MV-4-11 (cell line): ENCODE measurements at regions not wholly inside any gene's neighbourhood (a gene's known extent, or its start where the extent isn't known, plus 50 kb on each side); places are given as distances from the start of the nearest gene placed in this dataset.

Source experiments
- DNase-seq: peaks from one replicate; lab custom pipeline; 2025; lab: John Stamatoyannopoulos, UW

DNA sequence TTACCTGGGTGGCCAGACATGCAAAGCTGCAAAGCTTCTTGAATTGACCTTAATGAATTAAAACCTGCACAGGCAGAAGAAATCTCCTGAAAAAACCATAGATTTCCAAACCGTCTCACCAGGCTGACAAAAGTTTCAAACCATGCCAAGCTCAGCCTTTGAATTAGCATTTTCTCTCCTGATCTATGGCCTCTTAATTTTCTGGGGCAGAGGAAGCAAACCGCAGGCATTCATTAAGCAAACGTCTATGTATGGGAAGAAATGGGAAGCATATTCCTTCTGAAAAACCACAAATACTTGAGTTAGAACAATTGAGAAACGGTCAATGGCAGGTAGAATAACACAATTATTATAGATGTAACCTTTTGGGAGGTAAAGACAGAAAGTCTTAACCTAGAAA, 500.2 kb upstream of the NR2F2 start:
- DNase-seq = no peak

DNA sequence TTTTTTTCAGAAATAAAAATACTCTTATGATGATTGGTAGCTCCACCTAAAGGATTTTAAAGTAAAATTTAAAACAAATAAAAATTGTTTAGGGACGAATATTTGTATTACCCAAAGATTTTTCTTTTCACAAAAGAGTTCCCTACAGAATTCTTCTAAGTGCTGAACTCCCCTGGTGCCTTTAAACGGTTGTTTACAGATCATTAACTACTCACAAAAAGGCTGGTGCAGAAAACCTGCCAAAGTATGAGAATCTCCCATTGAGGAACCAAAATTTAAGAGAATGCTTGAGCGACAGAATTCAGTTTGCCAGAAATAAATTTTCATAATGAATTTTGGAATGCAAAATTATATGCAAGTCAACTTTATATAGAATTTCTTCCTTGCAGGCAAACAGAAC, 497.8 kb upstream of the NR2F2 start:
- no peak for DNase-seq

DNA sequence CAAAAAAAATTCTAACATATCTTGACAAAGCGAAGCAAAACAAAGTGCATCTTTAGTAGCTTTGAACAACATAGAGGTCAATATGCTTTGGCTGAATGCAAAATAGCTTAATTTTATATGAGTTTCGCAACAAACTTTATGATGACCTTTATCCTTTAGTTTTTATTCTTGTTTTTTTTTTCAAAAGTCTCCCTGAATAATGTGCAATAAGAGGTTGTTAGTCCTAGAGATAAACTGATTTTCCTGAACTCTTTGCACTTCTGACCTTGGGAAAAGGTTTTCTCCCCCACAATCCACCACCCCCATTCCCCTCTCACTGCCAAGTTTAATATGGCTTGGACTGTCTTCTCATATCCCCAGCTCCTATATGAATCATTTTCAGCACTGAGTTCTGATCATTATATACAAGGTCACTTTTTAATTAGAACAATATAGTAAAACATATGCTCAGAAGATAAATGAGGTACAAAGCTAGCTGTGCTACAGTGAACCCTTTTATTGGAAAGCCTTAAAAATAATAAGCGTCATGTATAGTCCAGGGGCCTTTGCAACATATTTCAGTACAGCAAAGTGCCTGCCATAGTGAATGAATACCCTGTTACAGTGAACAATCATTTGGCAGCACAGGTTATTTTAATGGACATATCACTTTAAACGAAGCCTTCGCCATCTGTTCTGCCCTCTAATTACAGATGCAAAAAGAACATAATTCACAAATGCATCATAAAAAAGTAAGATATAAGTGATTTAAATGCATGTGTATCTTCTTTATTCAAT, 496.3 kb upstream of the NR2F2 start:
- no peak for DNase-seq

DNA sequence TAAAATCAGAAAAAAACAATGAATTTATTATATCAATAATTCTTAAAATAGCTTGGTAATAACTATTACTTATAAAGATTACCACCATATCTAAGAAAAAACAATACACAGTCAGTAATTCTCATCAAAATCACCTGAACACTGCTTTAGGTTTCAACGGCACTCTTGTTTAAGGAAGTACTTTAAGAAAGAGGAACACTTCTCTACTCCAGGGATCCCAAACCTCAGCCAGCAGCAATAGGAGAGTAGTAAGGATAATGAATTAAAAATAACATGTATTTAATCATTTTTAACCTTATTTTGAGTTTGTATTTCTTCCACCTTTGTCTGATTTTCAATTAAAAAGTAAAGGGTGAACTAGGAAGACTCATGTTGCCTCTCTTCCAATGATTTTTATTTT, 494.0 kb upstream of the NR2F2 start:
- peak; percentile 2 for DNase-seq

DNA sequence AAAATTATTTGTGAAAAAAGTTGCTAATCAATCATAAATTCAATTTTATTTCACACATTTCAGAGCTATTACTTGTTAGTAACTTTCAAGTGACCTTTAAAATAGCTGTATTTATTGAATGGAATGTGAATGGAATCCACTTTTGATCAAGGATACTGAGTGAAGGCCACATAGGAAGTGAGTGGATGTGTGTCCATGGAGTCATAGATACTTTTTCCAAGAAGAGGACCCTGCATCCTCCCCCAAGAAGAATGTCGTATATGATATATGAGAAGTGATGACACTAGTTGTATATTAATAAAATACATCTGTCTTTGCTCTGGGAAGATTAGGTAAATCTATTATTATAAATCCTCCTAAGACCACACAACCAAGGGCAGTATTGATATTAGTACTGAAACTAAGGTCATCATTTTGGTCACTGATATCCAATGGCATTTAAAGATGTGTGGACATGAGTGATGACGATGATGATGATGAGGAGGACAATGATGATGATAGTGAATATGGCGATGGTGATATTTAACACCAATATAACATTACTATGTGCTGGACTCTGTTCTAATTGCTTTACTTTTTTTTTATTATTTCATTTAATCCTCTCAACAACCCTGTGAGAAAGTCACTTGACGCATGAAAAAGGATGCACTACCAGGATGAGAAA, 493.0 kb upstream of the NR2F2 start:
- no peak for DNase-seq

DNA sequence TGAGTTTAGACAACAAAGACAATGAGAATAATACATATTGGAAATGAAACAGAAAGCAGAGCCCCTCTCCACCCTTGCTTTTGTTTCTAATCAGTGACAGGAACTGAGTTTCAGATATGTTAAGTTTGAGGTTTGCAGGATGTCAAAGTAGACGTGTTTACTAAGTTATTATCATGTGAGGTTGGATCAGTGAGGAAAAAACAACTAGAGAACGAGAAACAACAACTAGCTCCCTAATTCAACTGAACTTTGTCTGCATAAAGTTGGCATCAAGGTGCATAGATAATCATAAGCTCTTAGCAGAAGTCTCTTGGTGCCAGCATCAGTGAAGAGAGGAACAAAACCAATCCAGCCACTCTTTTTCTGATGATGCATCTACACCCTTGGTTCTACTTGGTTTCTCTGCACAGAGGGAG, 491.1 kb upstream of the NR2F2 start:
- DNase-seq = no peak

DNA sequence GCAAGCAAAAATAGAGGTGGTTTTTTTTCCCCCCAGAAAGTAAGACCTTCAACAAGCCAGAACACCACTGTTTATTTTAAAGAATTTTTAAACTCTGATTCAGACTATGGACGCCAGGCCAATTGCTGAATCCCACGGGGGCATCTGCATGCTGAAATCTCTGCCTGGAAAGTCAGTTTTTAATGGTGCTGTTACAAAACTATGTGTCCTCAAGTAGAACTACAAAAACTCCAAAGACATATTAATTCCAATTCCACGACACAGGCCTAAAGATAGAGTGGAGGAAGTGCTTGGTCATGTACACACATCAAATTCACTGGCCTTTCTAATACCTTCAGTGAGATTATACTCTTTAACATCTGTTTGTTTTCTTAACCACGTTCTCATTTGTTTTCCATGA, 490.5 kb upstream of the NR2F2 start:
- no peak for DNase-seq

DNA sequence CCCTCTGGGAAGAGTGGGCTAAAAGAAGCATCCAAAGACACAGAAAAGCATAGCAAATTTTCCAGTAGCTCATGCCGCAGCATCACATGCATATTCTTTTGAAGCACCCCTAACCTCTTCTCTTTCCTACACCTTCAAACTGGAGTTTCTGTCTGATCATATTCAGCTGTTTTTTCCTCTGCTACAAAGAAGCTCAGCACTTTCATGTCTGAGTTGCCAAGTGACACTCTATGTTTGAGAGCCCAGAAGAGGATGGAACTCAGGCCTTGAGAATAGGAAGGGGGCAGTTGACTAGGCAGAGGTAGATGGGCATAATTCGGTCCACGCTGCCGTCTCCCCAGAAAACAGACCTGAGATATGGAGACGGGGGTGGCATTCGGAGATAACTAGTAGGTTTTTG, 489.6 kb upstream of the NR2F2 start:
- DNase-seq = no peak

DNA sequence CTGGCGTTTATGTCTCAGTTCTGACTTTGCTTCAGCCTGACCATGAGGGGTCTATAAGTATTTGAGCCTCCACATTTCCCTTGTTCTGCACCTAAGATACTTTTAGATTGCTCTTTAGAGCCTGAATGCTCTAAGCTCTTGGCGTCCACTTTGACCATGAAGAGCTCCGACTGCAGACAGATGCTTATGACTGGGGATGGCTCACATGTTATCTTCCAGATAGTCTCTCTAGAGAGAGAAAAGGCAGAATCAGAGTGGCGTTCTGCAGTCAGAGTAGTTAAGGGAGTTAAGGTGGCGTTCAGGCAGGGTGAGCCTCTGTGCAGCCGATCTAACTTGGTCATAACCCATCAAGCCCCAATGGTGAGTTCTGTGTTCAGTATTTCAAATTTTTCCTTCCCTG, 487.9 kb upstream of the NR2F2 start:
- no peak for DNase-seq

DNA sequence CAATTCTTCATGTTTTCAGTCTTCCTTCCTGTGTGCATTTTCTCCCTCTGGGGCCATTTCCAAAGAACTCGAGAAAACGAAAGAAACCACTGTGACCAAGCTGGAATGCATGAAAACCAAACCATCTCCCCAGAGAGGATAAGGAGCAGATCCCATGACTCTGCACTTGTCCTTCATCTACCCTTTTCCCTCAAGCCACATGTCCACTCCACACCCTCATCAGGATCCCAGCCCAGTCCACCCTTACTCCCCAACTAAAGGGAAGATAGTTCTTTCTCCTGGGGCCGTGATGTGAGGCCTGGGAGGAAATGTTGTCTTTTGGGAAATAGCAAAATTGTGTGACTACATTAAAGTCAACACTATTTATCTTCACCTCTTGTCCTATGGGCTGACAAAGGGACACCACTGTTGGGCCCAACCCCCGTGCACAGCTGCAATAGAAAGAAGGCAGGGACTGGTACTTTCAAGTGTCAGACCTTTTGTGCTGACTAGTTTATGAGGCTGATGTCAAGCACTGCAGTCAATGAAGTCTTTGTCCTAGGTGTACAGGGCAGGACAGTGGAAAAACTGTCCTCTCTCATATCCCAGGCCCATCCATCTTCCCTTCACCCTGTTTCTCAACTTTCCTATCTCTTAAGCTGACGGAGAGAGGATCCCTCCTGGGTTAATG, 487.1 kb upstream of the NR2F2 start:
- no peak for DNase-seq

DNA sequence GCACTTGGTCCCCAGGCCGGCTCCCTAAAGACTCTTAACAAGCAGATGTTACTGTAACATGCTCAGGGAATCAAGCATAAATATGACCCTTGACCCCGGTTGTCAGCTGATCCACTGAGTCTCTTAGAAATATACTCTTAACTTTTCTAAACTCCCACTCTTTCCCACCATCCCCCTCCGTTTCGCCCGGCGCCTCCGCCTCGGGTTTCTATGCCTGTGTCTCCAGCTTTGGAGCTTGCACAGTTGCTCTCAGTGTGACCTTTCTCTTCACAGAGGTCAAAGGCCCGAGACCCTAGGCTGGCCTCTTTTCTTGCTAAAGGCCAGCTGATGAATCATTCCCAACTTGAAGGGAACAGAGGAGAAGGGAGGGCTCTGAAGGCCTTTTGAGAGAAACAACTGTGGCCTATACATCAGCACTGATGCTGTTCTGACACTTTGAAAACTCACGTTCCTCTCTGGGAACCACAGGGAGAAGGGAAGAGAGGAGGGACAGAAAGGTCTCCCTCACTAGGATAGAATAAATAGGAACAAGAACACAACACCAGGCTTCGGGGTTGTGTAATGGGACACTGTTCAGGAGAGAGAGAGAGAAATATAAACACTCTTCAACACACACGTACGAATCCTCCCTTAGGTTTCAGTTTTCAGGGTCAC, 484.5 kb upstream of the NR2F2 start:
- DNase-seq = no peak

DNA sequence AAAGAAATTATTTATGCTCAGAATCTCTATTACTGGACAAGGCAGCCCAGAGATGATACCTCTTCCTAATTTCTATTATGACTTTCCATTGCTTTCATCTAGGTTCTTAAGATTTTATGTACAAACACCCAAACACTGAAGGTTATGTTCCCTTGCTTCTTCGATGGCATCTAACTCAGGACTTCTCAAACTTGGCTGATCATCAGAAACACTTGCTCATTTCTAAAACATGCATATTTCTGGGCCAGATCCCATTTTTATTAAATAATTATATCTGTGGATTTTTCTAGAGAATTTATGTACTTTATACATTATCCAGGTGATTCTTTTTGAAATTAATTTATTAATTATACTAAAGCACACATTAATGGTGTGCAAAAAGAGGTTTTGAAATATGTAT, 482.4 kb upstream of the NR2F2 start:
- no peak for DNase-seq

DNA sequence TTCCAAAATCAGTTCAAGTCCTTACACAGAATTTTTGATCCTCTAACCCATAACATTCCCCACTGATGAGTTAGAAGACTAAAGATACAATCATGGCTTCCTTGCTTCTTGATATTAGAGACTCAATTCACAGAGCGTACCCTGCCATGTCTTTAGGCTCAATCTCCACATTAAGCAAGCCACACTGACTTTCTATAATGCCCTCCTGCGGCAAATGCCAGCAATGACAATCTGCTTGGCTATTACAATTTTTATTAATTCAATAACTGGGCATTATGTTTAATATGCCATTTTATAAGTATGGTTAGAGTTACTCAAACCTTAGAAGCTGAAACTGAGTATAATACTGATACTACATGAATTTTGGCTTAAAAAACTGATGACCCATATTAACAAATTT, 479.7 kb upstream of the NR2F2 start:
- no peak for DNase-seq

DNA sequence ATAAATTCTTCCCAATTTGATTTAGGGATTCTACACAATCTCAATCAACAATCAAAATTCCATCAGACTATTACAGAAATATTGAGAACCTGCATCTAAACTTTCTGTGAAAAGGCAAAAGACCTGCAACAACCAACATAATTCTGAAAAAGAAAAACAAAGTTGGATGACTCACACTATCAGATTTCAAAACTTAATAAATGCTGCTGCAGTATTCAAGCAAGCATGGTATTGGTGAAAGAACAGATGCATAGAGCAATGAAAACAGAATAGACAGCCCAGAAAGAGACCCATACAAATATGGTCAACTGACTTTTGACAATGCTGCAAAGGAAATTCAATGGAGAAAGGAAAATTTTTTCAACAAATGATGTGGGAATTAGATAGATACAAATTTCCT, 477.1 kb upstream of the NR2F2 start:
- no peak for DNase-seq

DNA sequence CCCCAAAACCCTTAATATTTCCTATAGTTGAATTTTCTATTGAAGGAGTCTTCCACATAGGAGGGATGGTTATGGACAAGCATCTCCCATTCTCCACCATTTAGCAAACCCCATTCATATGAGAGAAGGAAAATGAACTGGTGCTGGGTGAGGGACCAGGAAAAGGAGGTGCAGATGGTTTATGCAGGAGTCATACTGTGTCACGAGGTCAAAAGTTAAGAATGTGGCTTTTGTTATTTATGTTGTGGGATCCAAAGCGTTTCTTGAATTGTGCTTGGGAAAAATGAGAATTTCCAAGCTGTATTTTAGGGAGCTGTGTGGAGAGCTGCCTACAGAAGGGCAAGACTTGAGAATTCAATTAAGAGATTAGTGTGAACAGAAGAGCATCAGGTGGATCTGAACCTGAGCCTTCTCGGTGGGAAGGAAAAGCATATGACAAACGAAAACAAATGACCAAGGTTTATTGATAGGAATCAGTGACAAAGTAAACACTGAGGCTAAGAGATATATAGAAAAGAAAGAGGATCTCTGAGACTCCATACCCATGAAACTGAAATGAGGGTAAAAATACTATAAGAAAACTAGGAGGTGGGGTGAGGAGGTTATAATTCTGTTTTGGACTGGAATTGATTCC, 473.3 kb upstream of the NR2F2 start:
- no peak for DNase-seq

DNA sequence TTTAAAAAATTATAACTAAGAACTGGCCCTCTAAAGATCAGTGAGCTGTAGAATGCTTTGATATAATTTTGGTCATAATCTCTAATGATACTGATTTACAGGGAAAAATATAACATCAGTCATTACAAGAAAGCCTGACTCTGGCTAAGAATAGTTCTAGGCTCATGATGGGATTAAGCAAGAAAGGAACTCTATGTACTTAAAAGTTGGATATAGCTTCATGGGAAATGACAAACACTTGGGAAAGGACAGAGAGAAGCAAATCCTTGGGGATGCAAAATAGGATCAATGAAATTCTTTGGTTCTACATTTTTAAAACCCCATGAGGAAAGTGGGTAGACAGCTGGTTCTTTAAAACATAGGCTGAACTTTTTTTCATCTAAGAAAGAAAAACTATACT, 472.7 kb upstream of the NR2F2 start:
- no peak for DNase-seq

DNA sequence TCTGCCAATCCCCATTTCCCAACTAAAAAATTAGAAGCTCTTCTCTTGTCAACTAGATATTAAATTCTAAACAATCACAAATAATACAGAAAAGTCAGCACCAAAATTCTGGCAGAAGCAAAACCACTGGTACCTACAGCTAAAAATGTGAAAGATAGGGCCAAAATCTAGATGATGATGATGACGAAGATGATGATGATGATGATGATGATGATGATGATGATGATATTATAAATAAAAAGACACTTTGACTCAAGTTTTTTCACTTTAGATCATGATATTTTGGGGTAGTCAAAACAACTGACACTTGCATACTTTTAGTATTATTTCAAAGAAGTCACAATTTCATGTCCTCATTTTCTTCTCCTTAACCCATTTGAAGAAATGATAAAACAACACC, 470.1 kb upstream of the NR2F2 start:
- DNase-seq = no peak

DNA sequence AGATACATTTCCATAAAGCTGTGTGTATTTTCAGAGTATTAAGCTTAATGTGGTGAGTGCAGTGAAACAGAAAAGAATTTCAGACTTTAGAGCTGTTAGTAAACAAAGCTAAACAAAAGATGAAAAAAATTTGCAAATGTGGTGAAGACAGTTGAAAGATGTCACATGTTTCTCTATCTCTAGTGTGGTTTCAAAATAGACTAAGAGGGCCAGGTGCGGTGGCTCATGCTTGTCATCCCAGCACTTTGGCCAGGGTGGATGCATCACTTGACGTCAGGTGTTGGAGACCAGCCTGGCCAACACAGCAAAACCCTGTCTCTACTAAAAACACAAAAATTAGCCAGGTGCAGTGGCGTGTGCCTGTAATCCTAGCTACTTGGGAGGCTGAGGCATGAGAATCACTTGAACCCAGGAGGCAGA, 466.0 kb upstream of the NR2F2 start:
- no peak for DNase-seq

DNA sequence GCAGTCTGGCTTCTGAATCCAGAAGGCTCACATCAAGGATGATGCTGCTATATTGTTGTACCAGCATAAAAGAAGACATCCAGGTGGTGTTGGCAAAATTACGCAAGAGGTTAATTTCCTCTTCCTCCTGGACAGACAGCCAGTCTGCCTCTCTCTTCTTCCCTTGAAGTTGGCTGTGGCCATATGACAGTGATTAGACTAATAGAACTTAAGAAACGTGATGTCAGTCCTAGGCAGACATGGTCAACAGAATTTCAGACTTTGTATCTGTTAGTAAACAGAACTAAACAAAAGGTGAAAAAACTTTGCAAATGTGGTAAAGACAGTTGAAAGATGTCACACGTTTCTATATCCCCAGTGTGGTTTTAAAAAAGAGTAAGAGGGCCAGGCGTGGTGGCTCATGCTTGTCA, 465.2 kb upstream of the NR2F2 start:
- no peak for DNase-seq

DNA sequence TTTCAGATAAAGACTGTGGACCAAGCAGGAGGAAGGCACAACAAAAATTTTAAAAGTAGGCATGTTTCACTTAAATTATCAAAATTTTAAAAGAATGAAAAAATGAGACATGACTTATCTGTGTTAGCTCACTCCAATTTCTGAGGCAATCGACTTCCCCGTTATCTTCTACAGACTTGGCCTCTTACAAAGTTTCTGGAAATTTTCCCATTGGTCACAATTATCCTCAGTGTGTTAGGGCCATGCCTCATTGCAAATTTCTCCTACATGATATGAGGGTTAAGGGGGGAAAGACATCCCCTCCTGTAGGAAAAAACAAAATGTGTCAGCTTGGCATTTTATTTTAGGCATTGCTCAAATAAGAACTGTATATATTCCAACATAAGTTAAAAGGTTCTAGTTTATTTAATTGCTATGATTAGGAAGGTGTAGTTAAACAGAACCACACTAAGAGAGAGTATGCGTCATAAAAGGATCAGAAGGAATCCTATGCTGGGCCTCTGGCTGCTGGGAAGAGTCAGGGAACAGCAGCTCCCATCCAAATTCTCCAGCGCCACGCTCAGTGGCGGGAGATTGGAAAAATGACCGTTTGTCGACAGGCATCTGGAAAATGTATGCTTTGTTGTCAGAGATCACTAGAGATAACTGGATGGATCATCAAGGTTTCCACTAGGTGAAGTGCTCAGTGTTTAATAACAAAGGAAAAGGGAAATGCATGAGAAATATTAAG, 463.6 kb upstream of the NR2F2 start:
- DNase-seq = no peak

DNA sequence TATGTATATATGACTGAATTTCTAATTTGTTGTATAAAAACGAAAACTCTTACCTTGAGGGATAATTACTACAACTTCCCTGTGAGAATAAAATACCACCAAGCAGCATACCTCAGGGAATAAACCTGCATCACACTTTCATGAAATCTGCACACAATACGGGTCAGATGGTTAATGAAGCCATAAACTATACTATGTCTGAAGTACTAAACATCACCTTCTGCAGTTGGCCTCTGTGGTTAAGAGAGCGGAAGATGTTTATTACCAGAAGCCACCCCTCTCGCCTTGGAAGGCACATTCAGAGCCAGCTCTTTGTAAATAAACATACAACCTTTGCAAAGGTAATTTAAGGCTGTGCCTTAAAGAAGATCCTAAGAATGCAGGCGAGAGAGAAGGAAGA, 462.1 kb upstream of the NR2F2 start:
- no peak for DNase-seq

DNA sequence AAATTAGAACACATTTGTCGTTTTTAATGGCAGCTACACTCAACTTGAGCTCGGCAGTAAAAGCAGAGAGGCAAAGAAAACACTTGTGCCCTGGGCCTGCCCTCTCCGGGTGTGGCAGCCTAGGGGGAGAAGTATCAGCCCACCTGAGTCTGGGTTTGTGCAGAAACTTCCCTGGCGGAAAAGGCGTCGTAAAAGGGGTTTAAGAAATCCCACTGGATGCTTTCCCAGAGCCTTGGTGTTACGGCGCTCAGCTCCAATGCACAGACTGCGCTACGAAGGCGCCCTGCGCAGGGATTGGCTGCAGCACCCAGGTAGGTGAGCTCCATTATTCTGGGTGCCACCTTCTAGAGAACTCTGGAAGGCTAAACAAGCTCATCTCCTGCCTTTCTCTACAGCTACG, 461.5 kb upstream of the NR2F2 start:
- no peak for DNase-seq
